GM21786 (cell line): ENCODE measurements at regions not wholly inside any gene's neighbourhood (a gene's known extent, or its start where the extent isn't known, plus 50 kb on each side); places are given as distances from the start of the nearest gene placed in this dataset.

Source experiments
- ATAC-seq: cut with Tn5 transposase; IDR thresholded peaks from one replicate; pipeline ENCODE4 v1.9.1; 2021; ENCODE audit not compliant: unreplicated experiment

DNA sequence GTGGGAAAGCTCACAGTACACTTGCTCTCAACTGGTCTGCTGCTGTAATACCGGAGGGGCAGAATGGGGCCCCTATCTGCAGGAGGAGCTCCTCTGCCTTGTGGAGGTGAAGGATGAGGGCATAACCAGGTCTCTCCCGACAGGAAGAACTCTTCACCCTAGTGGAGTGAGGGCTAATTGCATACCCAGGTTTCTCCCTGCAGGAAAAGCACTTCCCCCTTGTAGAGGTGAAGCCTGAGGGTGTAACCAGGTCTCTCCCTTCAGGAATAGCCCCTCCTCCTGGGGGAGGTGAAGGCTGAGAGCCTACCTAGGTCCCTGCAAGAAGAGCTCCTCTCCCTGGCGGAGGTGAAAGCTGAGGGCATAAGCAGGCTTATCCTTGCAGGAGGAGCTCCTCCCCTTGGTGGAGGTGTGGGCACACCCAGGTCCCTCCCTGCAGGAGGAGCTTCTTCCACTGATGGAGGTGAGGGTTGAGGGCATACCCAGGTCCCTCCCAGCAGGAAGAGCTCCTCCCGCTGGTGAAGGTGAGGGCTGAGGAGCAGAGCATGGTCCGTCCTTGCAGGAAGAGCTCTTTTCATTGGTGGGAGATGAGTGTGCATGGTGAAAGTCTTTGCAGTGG lies 954.1 kb downstream of the NLGN4Y start:
- ATAC-seq: no peak

DNA sequence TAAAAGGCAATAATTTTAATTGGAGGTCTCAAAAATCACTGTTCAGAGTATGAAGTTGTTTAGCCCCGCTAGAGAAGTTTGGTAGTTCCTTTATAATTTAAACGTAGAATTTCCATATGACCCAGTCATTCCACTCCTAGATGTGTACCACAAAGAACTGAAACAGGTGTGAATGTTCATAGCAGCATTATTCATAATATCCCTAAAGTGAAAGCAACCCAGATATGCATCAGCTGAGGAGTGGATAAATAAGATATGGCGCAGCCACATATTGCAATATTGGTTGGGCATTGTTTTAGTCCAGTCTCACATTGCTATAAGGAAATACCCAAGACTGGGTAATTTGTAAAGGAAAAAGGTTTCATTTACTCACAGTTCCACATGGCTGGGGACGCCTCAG lies 976.2 kb downstream of the NLGN4Y start:
- ATAC-seq: no peak

- ATAC-seq: no peak
Measured at GRCh38 chrY:15501181-15501580, 976.9 kb downstream of the NLGN4Y start.

DNA sequence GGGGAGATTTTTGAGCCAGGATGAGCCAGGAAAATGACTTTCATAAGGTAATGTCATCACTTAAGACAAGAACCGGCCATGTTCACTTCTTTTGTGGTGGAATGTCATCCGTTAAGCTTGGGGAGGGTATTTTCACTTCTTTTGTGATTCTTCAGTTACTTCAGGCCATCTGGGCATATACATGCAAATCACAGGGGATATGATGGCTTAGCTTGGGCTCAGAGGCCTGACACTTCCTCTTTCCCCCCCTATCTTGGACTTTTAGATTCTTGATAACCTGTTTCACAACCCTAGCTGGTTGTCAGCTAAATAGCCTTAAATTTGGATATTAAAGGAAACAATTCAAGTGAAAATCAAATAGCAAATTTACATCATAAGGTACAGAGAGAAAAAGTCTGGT lies 986.0 kb downstream of the NLGN4Y start:
- ATAC-seq: no peak

DNA sequence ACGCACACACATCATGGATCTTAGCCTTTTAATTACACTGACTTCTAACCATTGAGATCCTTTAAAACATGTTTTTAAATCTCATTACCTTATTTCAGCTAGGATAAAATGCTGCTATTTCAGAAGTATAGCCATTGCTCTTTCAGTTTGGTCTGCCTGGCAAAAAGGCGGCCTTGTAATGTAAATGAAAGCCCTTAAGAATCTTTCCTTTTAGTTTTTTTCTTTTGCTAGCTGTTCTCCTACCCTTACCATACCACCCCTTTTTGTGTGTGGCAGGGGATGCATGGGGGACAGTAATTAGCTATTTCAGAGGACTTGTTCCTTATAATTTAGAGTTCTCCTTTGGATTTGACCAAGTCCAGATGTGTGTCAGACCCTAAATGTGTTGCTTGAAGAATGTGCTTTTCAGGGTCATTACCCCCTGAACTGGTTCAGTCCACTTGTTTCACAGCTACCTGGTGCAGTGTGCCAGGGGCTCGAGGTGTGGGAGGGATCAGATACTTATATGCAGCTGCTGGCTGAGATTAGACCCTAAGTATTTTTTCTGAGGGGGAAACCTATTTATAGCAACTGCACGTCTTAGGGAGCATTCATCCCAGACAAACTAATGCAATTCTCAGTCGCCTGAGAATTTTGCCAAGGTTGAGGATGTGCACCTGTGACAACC lies 986.8 kb downstream of the NLGN4Y start:
- no peak for ATAC-seq

DNA sequence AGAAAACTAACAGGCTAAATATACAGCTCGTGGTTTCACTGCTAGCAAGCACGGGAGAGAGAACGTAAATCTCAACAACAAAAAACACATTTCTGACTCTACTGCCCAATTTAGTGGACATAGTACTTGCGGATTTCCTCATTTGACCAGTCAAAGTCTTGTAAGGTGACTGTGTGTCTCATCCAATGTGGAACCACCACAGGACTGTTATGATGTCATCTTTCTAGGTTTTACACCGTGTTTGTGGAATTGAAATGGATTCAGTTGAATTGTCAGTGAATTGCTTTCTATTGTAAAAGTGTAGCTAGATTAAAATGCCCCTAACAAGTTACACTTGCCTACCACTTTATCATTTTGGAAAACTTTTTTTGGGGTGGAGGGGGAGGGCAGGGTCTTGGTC lies 1010.8 kb downstream of the NLGN4Y start:
- no peak for ATAC-seq

DNA sequence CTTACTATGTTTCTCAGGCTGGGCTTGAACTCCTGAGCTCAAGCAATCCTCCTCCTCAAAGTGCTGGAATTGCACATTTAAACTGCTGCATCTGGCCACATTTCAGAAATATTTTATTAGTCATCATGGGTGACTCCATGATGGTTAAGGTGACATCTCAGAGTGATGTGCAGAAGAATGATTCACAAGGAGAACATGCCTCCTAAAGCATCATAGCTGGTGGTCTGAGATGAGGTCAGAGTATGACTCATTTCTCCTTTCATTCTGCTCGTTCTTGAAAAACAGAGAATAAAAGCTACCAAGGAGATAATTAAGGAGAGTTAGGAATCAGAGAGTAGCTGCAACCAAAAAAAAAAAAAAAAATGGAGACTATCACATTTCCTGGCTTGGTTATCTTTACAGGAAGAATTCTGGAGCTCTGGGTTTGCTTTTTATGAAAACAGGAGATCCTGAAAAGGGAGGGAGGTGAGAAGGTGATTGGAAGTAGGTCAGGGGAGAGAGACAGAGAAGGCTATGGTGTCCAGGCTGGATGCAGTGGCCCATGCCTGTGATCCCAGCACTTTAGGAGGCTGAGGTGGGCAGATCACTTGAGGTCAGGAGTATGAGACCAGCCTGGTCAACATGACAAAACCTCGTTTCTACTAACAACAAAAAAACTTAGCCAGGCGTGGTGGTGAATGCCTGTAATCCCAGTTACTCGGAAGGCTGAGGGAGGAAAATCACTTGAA lies 1011.6 kb downstream of the NLGN4Y start:
- no peak for ATAC-seq

DNA sequence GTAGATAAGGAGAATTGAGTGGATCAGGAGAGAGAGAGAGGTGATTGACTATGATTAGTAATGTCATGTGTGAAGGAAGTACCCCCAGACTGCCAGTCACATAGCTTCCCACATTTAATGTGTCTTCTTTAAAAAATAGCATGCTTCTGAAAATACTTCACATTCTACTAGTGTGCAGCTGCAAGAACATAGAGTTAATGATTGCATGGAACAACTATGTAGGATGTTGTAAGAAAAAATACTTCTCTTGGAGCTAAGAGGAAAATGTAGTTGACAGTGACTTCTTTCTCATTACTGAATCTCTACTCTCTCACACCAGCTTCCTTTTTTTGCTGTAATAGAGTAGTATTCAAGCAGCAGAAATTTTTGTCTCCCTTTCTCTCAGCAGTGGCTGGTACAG lies 1016.2 kb downstream of the NLGN4Y start:
- no peak for ATAC-seq

DNA sequence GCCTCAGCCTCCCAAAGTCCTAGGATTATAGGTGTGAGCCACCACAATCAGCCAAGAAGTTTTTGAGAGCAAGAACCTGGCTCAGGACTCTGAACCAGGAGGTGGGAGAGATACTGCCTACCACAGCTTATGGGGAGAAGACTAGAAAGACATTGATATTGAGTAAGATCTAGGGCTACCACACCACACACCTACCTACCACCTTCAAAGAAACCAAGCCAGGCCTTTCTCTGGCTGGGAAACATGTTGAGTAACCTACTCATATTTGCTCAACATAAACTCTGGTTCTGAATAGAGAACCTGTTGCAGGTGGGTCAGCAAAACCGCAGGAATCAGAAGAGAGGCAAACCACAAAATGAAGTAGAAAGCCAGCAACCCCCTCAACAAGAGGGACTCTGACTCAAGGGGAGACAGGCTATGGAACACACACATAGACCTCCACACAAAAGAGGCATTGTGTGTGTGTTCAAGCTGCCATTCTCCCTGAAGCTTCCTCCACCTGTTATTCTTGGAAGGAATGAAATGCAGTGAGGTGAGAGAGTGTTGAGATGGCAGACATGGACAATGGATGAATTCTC lies 1021.9 kb downstream of the NLGN4Y start:
- ATAC-seq: no peak

DNA sequence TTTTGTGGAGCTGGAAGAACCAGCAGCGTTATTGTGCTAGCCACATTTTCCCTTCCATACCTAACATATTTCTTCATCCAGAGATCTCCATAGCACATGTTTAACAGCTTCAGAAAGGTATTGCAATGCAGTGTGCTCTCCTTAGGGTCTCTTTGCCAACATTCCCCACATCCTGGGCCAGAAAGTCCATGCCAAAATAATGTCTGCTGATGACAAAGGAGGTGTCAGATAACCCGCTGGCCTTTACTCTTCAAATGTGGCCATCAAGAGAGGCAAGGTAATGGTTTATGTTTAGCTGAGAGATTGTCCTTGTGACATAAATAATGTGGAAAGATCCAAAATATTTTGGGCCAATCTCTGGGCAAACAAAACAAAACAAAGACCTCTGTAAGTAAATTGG lies 1027.7 kb downstream of the NLGN4Y start:
- ATAC-seq: no peak

DNA sequence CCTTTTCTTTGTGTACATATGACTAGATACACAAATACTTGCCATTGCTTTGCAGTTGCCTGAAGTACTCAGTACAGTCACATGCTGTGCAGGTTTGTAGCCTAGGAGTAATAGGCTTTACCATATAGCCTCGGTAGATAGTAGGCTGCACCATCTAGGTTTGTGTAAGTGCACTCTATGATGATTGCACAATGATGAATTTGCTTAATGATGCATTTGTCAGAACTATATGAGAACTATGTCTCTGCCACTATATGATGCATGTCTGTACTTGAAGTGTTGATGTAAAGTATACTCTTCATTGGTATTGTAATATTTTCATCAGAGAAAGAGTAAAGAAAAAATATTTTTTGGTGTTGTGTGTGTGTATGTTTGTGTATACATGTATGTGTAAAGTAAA lies 1030.7 kb downstream of the NLGN4Y start:
- no peak for ATAC-seq

- no peak for ATAC-seq
Measured at GRCh38 chrY:15559169-15559568, 1034.8 kb downstream of the NLGN4Y start.

DNA sequence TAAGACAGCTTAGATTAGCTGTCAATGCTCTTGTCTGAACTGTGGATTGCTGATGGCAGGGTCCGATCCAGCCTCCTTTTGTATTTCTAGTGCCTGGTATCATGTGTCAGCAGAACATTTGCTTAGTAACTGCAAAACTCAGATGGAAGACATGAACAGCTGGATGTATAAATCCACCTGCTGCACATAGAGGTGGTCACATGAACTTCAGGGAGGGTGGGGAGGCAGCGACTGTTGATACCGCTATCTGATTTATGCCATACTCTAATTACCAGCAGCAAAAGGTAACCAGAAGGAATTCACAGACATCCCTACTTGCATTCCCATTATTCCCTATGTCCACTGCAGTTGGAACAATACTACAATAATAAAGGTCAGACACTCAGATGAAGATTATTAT lies 1036.5 kb downstream of the NLGN4Y start:
- ATAC-seq: no peak

GRCh38 chrY:15561501-15562289 lies 1037.4 kb downstream of the NLGN4Y start:
- no peak for ATAC-seq

DNA sequence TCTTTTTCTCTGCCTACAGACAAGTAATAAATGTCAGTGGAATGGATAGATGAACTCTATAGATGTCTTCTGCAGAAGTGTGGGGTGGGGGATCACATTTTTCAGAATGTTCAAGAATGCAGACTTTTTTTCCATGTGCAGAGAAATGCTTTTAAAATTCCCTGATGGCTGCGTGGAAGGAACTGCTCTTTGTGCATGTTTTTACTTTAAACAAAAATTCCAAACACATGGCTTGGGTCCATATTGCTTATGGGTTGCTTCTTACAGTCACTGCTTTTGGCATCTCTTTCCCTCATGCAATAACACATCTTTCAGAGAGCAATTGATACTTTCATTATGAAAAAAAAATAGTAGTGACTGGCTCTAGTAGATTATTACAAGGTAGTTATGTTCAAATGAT lies 1053.6 kb downstream of the NLGN4Y start:
- ATAC-seq: no peak

- ATAC-seq: no peak
Measured at GRCh38 chrY:15578761-15579160, 1054.4 kb downstream of the NLGN4Y start.

DNA sequence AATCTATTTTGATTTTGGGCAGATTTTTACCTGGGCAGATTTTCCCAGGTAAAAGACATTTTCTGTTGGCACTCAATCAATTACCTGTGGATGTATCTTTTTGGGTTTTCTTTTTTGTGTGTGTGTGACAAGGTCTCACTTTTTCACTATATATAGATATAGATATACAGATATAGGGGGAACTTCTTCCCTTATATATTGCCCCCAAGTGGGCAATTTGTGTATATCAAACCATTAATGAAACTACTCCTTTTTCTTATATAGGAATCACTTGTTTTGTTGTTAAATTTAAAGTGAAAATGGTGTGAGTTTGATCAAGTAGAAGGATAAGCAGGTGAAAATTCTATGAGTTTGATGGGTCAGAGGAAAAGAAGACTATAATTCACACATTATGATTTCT lies 1054.9 kb downstream of the NLGN4Y start:
- ATAC-seq: no peak

DNA sequence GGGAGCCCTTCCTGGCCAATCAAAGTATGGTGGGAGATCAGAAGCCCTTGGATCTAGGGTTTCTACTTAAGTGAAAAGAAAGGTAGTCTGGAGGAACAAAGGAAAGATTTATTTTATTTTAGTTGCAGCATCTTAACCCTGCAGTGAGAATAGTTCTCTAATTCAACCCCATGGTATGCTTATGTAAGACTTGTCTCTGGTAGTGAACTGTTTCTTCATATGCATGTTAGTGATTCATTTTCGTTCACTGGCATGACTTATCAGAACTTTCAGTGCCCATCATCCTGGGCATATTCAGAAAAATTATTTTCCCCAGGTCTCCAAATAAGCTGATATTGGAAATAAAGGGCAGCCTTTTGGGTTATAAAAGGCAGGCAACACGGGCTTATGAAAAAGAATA lies 1058.8 kb downstream of the NLGN4Y start:
- no peak for ATAC-seq

GRCh38 chrY:15592957-15593356 lies 1068.6 kb downstream of the NLGN4Y start:
- ATAC-seq: no peak

- no peak for ATAC-seq
Measured at GRCh38 chrY:15593476-15594160, 1069.3 kb downstream of the NLGN4Y start.

GRCh38 chrY:15594179-15594578 lies 1069.8 kb downstream of the NLGN4Y start:
- ATAC-seq: no peak
